NCI-H1694 (cell line): ENCODE measurements at regions not wholly inside any gene's neighbourhood (a gene's known extent, or its start where the extent isn't known, plus 50 kb on each side); places are given as distances from the start of the nearest gene placed in this dataset.
"Not testable (repeated sequence)": the region's sequence is repeated elsewhere in the genome, so short reads cannot be mapped to it uniquely, and the experiment has no call there.

Experiments used
- DNase-seq: peaks from one replicate; lab custom pipeline; 2025; lab: John Stamatoyannopoulos, UW

DNA sequence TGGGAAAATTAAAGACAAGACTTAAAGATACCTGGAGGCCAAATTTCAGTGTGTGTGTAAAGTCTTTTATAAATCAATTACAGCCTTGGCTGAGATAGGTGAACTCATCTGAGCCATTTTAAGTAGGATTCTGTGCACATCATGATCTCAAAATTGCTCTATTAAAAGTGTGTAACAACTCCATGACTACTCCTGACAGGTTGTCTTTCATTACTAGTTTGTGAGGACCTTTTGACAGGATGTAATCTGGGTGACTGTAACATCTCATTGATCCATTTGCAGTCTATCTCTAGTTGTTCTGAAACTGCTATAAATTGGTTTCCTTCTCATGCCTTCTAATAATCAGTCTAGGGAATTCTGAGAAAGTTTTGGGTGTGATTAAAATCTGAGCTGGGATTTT, 753.3 kb downstream of the SLITRK5 start:
- no peak for DNase-seq

DNA sequence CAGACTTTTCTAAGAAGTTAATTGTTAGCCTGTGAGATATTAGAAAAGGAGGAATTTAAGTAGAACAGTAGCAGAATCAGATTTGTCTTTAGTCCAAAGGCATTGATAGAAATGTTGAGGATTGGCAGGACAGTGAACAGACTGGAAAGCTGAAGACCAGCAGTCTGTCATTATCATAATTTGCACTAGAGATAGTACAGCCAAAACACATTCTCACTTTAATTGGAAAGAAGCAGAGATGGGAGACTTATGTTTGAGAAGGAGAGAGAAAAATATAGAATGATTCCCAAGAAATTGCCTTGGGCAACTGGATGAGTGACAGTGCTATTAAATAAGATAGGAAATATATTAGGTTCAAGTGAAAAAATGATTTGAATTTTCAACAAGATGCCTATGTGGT, 755.5 kb downstream of the SLITRK5 start:
- no peak for DNase-seq

DNA sequence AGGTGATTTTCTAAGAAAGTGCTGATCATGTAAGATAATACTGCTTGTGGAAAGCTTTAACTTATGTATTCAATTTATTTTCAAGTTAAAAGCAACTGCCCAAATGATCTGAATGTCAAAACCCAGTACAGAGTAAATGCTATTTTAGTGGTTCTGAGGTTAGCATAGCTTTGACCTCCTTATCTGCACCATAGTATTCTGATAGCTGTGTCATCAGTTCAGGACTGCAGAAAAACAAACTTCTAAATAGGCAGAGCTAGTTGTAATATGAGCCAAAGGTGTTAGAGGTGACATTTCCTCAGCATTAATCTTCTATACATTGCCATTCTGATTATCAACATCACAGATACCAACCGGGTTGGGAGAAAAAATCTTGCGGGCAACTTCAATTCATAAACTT, 758.7 kb downstream of the SLITRK5 start:
- no peak for DNase-seq

DNA sequence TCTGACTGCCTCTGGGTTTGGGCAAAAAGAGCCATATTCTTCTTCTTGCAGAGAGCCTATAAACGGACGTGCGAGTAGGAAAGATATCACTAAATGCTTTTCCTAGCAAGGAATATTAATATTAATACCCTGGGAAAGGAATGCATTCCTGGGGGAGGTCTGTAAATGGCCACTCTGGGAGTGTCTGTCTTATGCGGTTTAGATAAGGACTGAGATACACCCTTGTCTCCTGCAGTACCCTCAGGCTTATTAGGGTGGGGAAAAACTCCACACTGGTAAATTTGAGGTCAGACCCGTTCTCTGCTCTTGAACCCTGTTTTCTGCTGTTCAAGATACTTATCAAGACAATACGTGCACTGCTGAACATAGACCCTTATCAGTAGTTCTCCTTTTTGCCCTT, 763.8 kb downstream of the SLITRK5 start:
- DNase-seq = no peak

DNA sequence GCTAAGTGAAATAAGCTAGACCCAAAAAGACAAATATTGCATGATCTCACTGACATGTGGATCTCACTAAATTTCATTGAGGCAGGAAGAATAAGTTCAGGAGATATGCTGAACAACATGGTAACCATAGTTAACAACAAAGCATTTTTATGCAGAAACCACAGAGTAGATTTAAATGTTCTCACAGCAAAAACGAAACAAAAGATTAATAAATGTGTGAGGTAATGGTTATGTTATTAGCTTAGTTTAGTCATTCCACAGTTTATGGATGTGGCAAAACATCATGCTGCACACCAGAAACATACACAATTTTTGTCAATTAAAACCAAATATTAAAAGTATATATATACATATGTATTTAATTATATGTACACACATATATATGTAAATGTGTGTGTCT, 765.8 kb downstream of the SLITRK5 start:
- DNase-seq = no peak

DNA sequence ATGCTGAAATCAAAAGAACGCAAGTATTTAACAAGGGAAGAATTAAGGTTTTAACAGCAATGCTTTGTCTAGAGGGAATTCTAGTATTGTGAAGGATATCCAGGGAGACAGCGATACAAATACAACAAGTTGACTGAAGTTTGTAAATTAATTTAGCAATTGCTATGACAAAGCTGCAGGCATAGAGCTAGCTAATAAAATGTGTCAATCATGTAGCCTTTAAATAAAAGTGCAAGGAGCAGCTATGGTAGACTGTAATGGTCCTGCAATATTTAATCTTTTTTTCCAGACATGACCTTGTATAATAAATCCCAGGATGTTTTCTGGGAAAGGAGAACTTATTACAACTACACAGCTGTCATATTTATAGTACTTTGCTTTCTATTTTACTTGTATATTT, 779.3 kb downstream of the SLITRK5 start:
- DNase-seq = no peak

DNA sequence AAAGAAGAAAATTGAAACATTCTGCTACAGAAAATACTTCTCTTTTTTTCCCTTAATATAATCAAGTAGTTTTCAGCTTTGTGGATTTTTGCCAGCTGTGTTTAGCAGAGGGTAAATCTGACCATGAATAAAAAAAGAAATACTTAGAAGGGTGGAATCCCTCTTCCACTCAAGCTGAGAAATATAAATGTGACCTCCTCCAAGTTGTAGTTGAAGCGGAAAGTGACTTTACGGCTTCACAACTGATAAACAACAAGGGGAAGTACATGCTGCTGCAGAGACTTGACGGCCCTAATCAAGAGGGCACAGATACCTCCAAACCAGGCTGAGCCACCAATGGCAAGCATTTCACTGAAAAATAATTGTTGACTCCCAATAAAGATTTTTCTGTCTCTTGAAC, 785.0 kb downstream of the SLITRK5 start:
- no peak for DNase-seq

DNA sequence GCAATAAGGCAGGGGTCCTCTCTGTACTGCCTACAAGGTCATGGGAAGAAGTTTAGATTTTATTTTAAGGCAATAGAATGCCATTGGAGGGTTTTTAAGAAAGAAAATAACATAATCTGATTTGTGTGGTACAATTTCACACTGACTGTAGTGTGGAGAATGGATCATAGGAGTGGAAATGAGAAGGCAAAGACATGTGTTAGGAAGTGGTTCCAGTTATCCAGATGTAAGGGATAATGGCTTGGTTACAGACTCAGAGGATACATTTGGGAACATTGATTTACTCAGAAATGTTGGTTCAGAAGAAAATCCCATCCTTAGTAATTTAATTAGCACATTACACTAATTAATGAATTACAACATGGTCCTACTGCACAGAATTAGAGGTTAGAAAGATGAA, 788.2 kb downstream of the SLITRK5 start:
- DNase-seq = no peak

DNA sequence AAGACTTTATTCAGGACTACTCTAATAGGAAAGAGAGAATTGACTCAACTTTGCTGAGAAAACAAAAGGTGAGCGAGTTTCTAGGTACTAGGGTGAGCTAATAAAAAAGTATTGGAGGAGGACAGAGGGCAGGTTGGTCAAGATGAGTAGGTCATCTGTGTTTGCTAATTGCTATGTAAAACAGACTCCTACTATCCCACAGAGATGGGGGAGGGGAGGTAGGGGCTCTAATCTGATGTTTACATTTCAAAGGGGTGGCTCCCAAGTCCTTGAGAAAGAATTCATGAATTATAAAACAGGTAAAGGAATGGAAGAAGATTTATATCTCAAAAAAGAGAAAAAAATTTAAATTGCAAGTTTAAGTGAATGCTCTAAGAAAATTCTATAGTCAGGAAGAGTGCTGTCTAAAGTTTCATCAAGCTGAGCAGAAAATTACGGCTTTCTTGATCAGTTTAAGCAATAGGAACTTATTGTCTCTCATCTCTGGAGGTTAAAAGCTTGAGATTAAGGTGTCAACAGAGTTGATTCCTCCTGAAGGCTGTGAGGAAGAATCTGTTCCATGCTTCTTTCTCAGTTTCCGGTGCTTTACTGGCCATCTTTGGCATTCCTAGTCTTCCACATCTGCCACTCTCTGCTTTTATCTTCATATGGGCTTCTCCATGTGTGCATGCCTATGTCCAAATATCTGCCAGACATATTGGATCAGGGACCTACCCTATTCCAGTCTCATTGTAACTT, 790.3 kb downstream of the SLITRK5 start:
- DNase-seq = no peak

DNA sequence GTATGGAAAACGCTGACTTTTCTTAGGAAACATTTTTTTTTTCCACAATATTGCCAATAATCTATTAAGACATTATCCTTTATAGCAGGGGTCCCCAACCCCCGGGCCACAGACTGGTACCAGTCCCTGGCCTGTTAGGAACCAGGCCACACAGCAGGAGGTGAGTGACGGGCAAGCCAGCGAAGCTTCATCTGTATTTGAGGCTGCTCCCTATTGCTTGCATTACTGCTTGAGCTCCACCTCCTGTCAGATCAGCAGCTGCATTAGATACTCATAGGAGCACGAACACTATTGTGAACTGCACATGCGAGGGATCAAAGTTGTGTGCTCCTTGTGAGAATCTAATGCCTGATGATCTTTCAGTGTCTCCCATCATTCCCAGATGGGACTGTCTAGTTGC, 793.7 kb downstream of the SLITRK5 start:
- DNase-seq = no peak

DNA sequence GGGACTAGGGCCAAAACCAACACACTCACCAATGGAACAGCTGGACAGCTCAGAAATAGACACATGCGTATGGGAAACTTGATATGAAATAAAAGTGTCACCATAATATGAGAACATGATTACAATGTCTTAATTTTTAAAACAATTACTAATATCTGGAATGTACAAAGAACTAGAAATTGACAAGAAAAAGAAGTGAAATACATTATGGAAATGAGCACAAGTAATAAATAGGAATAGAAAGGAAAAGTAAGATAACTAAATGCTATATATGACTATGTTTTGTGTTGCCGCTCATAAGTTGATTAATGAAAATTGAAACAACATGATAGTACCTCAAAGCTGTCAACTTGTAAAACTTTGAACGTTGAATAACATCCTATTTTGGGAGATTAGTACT, 801.1 kb downstream of the SLITRK5 start:
- DNase-seq = no peak

DNA sequence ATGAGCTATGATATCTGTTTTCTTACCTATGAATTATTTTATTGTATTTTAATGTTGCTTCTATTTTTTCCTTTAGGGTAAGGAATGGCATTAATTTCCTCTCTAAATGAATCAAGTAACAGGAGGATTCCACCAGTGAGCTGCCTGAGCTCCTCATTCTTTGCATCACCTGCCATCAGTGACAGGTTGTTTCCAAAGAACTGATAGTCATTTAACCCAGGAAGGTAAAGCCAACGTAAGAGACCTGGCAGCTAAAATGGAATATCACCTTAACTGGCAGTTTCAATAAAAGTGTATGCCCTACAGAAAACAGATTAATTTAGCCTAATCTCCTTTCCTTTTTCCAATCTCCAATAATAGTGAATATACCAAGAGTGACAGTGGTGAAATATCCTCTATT, 812.0 kb downstream of the SLITRK5 start:
- no peak for DNase-seq

DNA sequence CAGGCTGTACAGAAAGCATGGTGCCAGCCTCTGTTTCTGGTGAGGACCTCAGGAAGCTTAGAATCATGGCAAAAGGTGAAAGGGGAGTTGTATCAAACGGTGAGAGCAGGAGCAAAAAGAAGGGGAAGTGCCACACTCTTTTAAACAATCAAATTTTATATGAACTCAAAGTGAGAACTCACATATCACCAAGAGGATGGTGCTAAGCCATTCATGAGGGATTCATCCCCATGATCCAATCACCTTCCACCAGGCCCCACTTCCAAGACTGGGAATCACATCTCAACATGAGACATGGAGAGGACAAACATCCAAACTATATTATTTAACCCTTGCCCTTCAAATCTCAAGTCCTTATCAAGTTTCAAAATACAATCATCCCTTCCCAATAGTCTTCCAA, 836.7 kb downstream of the SLITRK5 start:
- no peak for DNase-seq

DNA sequence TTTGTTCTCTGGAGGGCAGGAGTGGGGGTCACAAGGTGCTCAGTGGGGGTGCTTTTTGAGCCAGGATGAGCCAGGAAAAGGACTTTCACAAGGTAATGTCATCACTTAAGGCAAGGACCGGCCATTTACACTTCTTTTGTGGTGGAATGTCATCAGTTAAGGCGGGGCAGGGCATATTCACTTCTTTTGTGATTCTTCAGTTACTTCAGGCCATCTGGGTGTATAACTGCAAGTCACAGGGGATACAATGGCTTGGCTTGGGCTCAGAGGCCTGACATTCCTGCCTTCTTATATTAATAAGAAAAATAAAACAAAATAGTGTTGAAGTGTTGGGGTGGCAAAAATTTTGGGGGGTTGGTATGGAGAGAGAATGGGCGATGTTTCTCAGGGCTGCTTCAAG, 841.8 kb downstream of the SLITRK5 start:
- DNase-seq = not testable (repeated sequence)

DNA sequence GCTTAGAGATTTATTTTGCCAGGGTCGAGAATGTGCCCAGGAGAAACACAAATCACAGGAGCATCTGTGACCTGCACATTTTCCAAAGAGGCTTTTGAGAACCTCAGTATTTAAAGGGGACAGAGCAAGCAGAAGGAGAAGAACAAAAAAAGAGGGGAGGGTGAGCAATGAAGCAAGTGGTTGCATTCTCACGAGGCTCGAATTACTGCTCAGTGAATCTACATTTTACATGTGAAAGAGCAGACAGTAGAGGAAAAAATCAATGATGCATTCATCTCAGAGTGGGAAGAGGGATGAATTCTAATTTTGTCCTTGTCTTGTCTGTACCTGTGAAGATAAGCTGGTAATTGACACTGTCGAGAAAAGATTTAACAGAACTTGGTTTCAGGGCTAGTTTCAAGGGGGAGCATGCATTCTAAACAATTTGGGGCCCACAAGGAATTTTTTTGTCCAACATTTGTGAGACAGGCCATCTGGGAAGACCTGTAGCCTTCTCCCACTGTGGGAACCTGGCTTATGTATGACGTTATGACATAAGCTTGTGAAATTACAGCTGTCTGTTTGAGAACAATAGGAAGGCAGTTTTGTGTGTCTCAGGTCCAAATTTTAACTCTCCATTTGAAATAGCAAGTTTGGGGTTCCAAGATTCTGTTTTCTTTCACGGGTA, 855.1 kb downstream of the SLITRK5 start:
- no peak for DNase-seq

DNA sequence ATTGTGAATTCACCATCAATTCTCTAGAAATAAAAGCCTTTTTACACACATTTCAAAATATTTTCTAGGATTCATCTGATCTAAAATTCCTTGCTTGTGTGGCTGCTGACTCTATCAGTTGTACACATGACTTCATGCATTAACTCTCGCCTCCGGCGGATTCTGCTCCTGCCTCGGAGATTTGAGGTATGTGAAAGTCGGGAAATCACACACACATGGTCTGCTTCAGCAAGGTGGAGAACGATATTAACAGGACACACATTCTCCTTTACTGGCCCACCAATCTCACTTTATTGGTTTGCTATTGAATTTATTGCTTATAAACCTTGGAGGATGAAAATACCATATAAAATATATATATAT, 855.7 kb downstream of the SLITRK5 start:
- DNase-seq = no peak

DNA sequence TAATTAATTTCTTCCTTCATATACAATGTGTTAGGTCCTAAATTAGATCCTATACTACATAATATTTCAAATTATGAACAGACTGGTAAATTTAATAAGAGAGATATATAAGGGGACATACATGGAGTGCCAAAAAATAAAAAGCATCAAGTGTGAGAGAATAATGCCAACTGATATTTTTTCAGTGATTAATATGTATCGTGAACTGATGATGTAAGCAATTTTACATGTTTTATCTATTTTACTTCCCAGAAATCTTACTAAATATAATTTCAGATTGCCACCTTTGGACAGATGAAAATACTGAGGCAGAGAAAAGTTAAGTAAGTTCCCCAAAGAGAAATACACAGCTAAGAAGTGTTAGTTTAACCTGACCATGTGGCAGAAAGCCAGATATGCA, 870.8 kb downstream of the SLITRK5 start:
- no peak for DNase-seq

DNA sequence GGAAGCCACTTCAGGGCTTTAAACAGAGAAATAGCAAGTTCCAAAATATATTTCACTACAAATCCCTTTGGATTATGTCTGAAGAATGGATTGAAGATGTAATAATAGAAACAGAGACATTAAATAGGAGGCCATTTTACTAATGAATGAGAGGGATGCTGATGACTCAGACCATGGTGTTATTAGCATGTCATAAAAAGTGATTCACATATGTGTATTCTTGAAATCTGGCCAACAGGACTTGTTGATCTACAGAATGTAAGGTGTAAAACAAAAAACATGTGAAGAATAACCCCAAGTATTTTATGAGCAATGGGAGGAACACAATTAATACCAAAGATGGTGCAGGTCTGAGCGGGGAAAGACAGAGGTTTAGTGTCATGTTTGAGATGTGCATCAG, 873.7 kb downstream of the SLITRK5 start:
- no peak for DNase-seq

DNA sequence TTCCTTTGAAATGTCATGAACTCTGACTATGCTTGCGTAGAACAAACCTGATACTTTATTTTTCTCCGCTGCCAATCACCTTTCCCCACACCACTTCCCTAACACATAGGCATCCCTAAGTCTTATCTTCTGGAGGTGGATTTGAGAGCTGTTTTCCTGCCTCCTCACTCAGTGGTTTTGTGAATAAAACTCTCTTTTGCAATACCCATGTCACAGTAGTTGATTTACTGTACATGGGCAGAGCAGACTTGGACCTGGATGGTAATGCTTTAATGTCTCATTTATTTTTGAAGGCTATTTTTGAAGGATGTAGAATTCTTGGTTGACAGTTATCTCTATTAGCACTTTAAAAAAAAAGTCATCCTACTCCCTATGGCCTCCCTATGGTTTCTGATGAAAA, 881.8 kb downstream of the SLITRK5 start:
- no peak for DNase-seq

DNA sequence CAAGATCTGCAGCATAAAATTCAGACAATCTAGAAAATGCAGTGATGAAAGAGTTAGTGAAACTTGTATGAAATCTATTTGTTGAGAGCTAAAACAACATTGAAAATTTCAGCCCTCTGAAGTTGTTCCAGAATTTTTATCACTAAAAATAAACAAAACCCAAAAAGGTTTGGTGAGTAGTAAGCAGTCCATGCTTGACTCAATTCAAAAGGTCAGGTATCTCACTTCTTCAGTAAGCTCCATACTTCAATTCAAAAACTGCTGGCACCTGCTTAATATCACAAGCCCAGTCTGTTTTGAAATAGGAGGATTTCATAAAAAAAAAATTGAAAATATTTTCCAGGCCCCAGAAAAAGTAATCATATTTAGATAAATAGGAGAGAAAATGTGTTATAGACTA, 894.4 kb downstream of the SLITRK5 start:
- no peak for DNase-seq

DNA sequence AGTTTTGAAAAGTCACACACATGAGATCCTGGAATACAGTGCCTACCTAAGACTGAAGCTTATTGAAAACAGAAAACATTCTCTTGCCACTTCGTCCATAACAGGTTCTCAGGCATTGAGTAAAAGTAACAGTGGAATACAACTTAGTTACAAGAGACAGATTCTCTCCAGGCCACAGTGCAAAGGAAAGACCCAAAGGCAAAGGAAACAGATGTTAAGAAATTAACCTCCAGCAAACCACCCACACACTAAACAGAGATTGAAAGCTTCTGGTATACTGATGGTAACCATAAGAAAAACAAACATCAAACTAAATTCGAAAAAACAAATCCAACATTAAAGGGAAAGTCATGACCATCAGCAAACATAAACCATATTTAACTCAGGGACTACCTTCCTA, 914.7 kb downstream of the SLITRK5 start:
- no peak for DNase-seq

DNA sequence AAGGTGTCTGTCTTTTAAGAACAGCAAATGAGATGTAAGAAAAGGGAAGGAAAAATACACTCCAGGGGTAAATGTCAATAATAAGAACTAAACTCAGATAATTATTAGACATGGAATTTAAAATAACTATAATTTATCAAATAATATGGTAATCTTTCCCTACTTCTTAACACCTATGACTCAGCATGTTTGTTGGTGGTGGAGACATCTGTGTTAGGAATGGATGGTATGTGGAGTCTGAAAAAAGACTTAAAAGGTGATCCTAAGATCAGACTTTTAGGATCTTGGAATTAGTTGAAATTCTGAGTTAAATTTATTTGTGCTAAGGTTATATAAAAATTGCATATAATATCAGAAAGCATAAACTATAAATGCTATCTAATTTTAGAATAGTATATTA, 915.1 kb downstream of the SLITRK5 start:
- DNase-seq = no peak

DNA sequence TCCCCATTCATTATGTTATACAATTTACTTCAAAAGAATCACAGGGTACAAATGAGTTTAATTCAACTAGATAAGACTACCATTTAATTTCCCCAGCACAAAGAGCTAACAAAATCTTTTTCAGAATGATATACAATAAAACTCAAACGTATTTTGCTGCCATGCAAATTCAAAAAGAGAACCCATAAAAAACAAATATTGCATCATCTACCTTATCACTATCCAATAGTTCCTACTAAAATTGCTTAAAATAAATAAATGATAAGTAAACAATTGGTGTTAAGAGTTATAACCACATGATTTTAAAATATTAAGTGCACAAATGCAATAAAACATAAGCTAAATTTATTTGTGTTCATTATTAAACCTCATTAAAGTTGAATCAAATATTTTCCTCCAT, 919.4 kb downstream of the SLITRK5 start:
- no peak for DNase-seq

DNA sequence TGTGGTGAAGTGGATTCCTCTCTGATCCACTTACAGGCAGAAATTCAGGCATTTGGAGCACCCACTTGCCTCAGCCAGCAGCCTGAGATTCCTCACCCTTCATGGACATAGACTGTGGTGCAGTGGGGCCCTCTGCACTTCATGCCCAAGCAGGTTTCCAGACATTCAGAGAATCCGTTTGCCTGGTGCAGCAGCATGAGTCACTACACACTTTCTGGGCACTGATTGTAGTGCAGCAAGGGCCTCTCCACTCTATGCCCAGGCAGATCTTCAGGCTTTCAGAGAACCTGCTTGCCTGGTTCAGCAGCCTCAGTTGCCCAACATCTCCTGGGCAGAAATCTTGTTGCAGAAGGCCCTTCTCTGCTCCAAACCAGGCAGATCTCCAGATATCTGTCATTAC, 920.9 kb downstream of the SLITRK5 start:
- DNase-seq = no peak
